ENCODE measurements at regions not wholly inside any gene's neighbourhood (a gene's known extent, or its start where the extent isn't known, plus 50 kb on each side); places are given as distances from the start of the nearest gene placed in this dataset.

DNA sequence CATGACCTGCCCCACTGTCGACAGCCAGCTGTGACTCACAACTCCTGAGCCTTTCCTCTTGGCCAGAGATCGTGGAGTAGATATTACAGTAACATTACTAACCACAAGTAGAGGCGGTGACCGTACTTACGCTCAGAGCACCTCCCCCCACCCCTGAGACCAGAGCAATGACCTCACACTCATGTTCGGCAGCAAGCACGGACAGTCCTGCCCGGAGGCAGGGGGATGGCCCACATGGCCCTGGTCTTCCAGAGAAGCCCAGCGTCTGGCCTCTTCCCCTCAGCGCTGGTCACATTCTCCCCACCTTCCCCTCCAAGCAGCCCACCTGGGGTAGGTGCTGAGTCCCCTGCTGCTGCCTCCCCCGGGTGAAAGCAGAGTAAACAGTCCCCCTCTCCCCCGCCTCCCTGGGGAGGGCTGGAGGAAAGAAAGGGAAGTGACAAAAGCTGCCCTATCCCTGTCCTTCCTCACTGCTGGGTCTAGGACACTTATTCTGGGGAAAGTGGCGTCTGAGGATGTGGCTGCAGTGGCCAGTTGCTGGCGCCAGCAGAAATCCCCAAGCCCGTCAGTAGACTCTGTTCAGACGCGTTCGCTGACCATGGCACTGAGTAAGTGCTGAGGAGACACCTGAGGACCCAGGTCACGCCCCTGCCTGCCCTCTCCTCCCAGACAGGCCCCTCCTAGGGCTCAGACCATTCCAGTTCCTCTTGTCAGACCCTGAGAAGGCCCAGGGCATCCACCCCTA lies 68.5 kb downstream of the MRPL14 start (continued):
- no peak for TF ChIP-seq ZNF274 (IDR thresholded peaks at IDR 0.05; ENCODE audit: low read depth, low read length)

DNA sequence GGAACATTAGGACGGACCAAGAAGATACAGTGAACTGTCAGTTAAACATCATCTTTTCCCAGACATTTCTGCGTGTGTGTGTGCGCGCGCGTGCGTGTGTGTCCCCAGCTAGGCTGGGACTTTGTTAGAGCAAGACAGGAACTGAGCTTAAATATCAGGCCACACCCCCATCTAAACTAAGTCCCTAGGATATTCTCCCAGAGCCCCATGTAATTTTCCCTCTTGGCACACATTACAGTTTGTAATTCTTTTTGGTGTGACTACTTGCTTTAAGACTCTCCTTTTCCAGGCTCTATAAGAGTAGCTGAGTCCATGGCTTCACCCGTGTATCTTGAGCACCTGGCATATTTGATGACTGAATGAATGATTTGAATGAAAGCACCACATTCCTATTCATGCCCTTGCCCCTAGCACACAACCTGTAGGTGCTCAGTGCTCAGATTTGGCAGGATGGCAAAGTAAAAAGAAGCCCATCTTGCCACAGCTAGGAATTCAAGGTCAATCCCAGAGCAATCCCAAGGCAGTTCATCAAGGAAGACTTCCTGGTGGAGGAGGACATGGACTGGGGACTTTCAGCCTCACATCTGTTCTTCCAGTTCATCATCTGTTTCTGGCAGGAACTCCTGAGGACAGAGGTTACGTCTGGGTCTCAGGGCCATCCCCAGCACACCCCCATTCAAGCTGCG lies 69.2 kb downstream of the MRPL14 start:
- BruUV-seq (replicated peaks) = TSS peak; percentile 88
- CTCF ChIA-PET = interaction anchor here (1.0 to 1.3 kb wide), 4 partner anchors 15 to 391 kb away, joined by 3 to 5 read pairs (median 4); partner anchors contain the start of gene VEGFA
- no peaks in the 10 kb centered on the region for H3K79me2 ChIP-seq (ENCODE audit: insufficient read depth, low read length)
- POLR2A ChIA-PET = interaction anchor here (1.1 to 2.1 kb wide), 5 partner anchors 15 to 288 kb away, joined by 4 to 10 read pairs (median 5); partner anchors contain the start of gene VEGFA
- no peak overlapping the region for H2AFZ ChIP-seq (ENCODE audit: low read depth, low read length, poor library complexity, severe bottlenecking)
- RAD21 ChIA-PET (ENCODE audit: low non-redundant PET in 1 of 2, low total read pairs in 2 of 2, uncharacterized antibody in 2 of 2, unreplicated experiment in 2 of 2) = interaction anchor here in 1 of 2 experiments (0.6 kb wide), 1 partner anchor 288 kb away, joined by 9 read pairs; the partner anchor contains the start of gene VEGFA
- peak overlapping the region; percentile 43 for H3K9ac ChIP-seq (ENCODE audit: low read length)
- intact Hi-C loops (cut with micrococcal nuclease) = no loop called here
- H3K27ac ChIP-seq (ENCODE audit: low read depth, low read length) = peak overlapping the region; percentile 52
- TF ChIP-seq, protein P1, sequence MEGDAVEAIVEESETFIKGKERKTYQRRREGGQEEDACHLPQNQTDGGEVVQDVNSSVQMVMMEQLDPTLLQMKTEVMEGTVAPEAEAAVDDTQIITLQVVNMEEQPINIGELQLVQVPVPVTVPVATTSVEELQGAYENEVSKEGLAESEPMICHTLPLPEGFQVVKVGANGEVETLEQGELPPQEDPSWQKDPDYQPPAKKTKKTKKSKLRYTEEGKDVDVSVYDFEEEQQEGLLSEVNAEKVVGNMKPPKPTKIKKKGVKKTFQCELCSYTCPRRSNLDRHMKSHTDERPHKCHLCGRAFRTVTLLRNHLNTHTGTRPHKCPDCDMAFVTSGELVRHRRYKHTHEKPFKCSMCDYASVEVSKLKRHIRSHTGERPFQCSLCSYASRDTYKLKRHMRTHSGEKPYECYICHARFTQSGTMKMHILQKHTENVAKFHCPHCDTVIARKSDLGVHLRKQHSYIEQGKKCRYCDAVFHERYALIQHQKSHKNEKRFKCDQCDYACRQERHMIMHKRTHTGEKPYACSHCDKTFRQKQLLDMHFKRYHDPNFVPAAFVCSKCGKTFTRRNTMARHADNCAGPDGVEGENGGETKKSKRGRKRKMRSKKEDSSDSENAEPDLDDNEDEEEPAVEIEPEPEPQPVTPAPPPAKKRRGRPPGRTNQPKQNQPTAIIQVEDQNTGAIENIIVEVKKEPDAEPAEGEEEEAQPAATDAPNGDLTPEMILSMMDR (IDR thresholded peaks at IDR 0.05 in 2 of 3, conservative IDR thresholded peaks at IDR 0.05 in 1 of 3; ENCODE audit: borderline replicate concordance in 1 of 3, insufficient read depth in 1 of 3, low read depth in 2 of 3, low read length in 2 of 3) = no peak
- TF ChIP-seq CBX3 (IDR thresholded peaks at IDR 0.05; ENCODE audit: low read depth) = no peak
- ATAC-seq = 0 out of 2 replicates have a peak, but pooled peaks have one; percentile 0
- H3K27me3 ChIP-seq (ENCODE audit: insufficient read depth, low read length) = no peaks in the 10 kb centered on the region
- no peaks in the 10 kb centered on the region for H3K36me3 ChIP-seq (ENCODE audit: control insufficient read depth in 1 of 2, insufficient read depth in 2 of 2, low read length in 2 of 2)
- peak overlapping the region in 1 of 2 experiments; percentile 35; a peak in 1 of 4 replicates for H3K4me3 ChIP-seq (replicated peaks in 1 of 2; ENCODE audit: low read depth in 1 of 2, low read length in 2 of 2)
- peaks cover 0 to 8% of the 10 kb centered on the region in 2 experiments; a peak in 1 of 4 replicates for H3K9me3 ChIP-seq (ENCODE audit: control insufficient read depth in 1 of 2, insufficient read depth in 1 of 2, low read depth in 1 of 2, low read length in 2 of 2)
- peaks cover 18 to 56% of the 10 kb centered on the region in 2 experiments for H3K4me1 ChIP-seq (ENCODE audit: control insufficient read depth in 1 of 2, insufficient read depth in 2 of 2, low read length in 2 of 2)
- peak overlapping the region; percentile 71 for H3K4me2 ChIP-seq (ENCODE audit: low read length)
- no peaks in the 10 kb centered on the region for H4K20me1 ChIP-seq (ENCODE audit: insufficient read depth)
- no peaks in the 10 kb centered on the region for H3K9me2 ChIP-seq (ENCODE audit: insufficient read depth)
- no peak for DNase-seq (ENCODE audit: low read depth, low spot score)

Measured in HCT116 (cell line).